ENCODE measurements at regions not wholly inside any gene's neighbourhood (a gene's known extent, or its start where the extent isn't known, plus 50 kb on each side); places are given as distances from the start of the nearest gene placed in this dataset.
"Not testable (repeated sequence)": the region's sequence is repeated elsewhere in the genome, so short reads cannot be mapped to it uniquely, and the experiment has no call there.

DNA sequence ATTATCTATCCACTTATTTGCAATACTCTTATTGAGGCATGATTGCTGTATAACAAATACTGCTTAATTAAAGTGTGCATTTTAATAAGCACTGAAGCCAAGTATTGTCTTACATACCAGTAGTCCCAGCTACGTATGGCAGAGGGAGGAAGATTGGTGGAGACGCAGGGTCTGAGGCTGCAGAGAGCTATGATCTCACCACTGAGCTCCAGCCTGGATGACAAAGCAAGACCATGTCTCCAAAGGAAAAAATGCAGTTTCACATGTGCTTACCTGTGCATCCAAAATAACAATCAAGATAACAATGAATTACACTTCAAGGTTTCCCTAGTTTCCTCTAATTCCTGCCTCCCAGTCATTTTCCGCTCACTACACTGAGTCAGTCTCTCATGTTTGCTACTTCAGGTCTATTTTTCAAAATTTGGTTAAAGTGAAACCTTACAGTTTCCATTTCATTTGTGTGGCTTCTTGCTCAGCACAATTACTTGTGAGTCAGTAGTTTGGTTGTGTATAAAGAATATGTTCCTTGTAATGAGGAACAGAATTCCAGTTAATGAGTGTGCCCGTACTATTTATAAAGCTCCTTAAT is 1250.1 kb downstream of the TMEM121 start:
- no peak for DNase-seq

GRCh38 chr14:106778986-106779385 is 1252.6 kb downstream of the TMEM121 start:
- DNase-seq = no peak

- no peak for DNase-seq
Measured at GRCh38 chr14:106786697-106787096, 1260.3 kb downstream of the TMEM121 start.

DNA sequence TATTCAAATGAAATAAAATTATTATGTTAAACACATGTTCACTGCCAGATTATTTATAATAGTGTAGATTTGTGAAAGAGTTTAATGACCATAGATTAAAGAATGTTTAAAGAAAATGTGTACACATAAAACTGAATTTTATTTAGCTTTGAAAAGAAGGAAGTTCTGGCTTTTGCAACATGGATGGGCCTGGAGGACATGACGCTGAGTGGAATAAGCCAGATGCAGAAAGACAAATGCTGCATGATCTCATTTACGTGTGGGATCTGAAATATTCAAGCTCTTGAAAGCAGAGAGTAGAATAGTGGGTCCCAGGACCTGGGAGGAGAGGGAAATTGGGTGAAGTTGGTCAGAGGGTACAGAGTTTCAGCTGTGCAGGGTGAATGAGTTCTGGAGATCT is 1261.2 kb downstream of the TMEM121 start:
- no peak for DNase-seq

GRCh38 chr14:106788534-106788933 is 1262.2 kb downstream of the TMEM121 start:
- no peak for DNase-seq

GRCh38 chr14:106789318-106789717 is 1262.9 kb downstream of the TMEM121 start:
- DNase-seq = no peak

DNA sequence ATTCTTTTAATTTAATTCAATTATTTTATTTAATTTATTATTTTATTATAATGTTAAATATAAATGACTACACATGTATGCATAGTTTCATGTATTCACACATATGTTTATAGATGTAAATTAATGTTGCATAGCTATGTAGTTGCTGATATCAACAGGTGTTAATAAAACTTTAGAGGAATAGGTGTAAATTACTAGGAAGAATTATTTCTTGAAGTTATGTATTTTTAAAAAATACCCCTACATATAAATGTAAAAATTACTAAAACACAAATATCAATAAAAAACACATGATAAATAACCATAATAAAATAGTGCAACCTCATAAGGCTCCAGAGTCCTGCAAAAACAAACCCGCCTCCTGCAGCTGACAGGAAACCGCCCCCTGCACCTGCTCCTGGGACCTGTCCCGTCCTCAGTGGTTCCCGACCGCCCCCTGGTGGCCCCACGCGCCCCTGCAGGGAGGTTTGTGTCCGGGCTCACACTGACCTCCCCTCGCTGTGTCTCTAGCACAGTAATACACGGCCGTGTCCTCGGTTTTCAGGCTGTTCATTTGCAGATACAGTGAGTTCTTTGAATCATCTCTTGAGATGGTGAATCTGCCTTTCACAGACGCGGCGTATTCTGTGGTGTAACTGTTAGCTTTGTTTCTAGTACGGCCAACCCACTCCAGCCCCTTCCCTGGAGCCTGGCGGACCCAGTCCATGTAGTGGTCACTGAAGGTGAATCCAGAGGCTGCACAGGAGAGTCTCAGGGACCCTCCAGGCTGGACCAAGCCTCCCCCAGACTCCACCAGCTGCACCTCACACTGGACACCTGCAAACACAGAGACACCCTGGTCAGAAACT is 1264.0 kb downstream of the TMEM121 start:
- no peak for DNase-seq

GRCh38 chr14:106792543-106792942 is 1266.2 kb downstream of the TMEM121 start:
- DNase-seq = no peak

DNA sequence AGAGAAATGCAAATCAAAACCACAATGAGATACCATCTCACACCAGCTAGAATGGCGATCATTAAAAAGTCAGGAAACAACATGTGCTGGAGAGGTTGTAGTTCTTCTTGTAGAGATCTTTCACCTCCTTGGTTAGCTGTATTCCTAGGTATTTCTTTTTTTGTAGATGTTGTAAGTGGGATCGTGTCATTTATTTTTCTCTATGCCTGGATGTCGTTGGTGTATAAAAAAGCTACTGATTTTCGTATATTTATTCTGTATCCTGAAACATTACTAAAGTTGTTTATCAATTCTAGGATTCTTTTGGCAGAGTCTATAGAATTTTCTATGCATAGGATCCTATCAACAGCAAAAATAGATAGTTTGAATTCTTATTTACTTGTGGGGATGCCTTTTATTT is 1271.8 kb downstream of the TMEM121 start:
- DNase-seq = not testable (repeated sequence)

DNA sequence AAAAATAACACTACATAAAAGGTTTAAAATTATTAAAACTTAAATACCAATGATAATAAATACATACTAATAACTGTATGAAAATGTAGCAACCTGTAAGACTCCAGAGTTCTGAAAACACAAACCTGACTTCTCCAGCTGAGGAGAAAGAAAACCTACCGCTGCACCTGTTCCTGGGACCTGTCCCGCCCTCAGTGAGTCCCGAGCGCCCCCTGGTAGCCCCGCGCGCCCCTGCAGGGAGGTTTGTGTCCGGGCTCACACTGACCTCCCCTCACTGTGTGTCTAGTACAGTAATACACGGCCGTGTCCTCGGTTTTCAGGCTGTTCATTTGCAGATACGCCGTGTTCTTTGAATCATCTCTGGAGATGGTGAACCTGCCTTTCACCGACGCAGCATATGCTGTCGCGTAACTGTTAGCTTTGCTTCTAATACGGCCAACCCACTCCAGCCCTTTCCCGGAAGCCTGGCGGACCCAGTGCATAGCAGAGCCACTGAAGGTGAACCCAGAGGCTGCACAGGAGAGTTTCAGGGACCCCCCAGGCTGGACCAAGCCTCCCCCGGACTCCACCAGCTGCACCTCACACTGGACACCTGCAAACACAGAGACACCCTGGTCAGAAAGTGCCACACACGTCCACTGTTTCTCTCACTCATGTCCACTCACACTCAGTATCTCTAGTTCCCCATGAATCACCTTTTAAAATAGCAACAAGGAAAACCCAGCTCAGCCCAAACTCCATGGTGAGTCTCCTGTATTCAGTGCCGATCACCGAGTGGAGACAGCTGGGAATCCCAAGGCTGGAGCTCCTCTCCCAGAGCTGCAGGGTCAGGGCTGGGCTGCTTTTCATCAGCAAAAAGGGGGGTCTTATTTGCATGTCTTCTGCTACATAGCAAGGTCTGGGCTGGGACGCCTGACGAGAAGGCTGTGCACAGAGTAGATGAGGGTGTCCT is 1276.3 kb downstream of the TMEM121 start:
- no peak for DNase-seq

DNA sequence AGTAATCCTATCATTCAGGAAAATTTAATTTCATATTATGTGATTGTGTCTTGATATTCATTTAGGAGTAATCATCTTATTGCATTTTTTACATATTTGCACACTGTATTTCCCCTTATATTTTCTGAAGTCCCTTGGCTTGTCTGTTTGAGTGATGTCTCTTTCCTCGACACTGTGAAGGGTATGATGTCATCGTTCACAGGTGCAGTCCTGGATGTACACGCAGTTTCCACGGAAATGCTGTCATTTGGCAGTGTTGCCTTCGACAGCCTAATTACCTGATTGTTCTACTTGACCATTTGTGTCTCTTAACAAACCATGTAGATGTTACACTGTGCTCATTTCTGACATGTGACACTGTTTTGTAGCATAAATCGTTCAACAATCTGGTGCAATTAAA is 1277.0 kb downstream of the TMEM121 start:
- DNase-seq = no peak

GRCh38 chr14:106807493-106807892 is 1281.1 kb downstream of the TMEM121 start:
- no peak for DNase-seq

DNA sequence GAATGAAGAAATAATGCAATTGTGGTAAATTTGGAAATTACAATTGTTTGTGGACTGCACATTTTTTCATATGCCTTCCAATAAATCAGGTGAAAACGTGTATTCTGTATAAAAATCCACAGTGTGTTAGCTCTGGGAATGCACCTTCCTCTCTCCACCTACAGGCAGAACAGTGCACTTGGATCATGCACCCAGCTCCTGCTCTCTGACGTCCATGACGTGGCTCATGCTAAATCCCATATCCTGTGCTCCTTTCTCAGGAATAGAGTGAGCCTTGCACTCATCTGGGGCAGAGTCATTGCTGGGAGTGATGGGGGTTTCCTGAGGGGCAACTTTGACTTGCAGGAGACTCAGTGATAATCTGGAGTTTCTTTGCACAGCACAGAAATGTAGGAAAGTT is 1282.1 kb downstream of the TMEM121 start:
- DNase-seq = no peak

DNA sequence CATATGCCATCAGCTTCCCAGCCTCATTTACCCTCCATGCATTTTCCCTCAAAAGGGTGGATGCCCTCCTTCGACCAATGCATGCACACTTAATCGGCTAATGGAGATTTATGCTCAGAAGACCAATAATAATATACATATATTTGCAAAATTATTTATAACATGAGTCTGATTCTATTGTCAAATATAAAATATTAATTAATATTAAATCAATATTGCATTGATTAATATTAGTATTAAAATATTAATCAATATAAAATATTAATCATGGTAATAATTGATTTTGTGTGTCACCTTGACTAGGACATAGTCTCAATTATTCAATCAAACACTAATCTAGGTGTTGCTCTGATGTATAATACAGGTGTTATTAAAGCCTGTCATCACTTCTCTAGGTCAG is 1282.5 kb downstream of the TMEM121 start:
- DNase-seq = no peak

GRCh38 chr14:106809615-106810014 is 1283.2 kb downstream of the TMEM121 start:
- no peak for DNase-seq

- DNase-seq = not testable (repeated sequence)
Measured at GRCh38 chr14:106810168-106810567, 1283.8 kb downstream of the TMEM121 start.

DNA sequence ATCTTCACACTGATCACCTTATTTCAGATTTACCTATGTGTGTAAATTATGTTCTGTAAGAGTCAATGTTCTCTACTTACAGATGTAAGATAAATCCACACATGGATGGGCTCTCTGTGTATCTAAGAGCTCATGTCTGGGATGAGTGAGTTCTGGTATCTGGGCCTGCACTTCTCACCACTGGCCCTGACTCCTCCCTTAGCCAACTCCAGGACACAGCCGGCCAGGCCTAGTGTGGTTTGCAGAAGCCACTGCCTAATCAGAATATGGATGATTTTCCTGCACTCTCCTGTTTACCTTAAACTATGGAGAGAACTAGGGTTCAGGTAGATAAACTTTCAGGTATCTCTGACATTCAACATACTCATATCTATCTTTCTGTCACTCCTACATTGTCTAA is 1284.8 kb downstream of the TMEM121 start:
- no peak for DNase-seq

DNA sequence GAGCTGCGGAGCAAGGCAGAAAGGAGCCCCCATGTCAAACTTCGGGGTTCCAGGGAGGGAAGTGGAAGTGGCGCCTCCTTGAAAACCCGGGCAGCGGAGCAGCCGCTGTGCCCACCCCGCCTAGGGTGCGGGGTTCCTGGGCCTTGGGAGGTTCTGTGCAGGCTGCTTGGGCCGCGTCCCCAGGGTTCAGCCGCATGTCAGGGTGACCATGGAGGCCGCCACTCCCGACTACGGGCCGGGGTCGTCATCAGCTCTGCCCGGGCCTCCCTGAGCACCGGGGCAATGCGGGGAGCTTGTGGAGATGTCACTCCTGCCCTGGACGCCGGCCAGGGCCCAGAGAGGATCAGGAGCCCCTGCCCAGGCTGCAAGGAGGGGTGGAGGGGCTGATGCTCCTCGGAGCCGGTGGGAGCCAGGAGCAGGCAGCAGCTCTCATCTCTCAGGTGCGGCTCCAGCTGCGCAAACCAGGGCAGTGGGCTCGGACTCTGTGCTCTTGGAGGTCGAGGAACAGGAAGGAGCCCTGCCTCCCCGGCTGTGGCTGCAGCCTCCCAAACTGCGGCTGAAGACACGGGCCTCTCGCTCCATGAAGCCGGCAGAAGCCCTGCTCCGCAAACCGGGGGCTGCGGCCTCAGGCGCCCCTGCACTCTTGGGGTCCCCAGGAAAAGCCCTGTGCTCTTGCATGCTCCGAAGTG is 1286.5 kb downstream of the TMEM121 start:
- DNase-seq = no peak

DNA sequence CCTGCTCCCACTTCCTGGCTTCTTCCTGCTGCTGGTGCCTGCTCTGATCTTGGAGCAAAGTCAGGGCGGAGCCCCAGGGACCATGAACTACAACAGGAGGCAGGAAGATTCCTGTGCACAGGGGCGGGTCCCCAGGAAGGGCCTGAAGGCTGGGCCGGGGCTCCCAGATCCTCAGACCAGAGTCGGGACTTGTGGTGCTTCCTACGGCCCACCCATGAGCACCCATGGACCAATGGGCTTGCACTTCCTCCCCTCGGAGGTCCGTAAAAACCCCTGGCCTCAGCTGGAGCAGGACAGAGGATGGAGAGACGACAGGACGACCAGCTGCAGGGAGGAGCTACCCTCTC is 1287.1 kb downstream of the TMEM121 start:
- no peak for DNase-seq

DNA sequence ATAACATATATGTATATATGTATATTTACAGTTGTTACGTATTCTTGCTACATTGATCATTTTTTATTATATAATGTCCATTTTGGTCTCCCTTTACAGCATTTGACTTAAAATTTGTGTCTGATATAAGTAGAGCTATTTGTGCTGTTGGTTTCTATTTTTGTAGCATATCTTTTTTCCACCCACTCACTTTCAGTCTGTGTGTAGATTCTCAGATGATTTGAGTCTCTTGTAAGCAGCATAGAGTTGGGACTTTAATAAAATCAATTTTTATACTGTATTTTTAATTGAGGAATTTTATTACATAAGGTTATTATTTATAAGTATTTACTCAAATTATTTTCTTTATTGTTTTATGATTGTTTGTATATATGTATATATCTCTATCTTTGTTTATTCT is 1293.7 kb downstream of the TMEM121 start:
- DNase-seq = no peak

- DNase-seq = no peak
Measured at GRCh38 chr14:106821119-106821518, 1294.7 kb downstream of the TMEM121 start.

GRCh38 chr14:106822905-106823304 is 1296.5 kb downstream of the TMEM121 start:
- no peak for DNase-seq

- no peak for DNase-seq
Measured at GRCh38 chr14:106823552-106823951, 1297.2 kb downstream of the TMEM121 start.

Data from NCI-H524 treated with DMSO at 0.1 percent for 48 hours (cell line).